Activated T-helper 1 cell treated with Interleukin-2 at 50 U/mL for 16 hours (primary cell): ENCODE measurements at regions not wholly inside any gene's neighbourhood (a gene's known extent, or its start where the extent isn't known, plus 50 kb on each side); places are given as distances from the start of the nearest gene placed in this dataset.

Experiments
- DNase-seq: peaks from one replicate; pipeline ENCODE4 v3.0.0-alpha.2; 2020; ENCODE audit warnings: low read depth

DNA sequence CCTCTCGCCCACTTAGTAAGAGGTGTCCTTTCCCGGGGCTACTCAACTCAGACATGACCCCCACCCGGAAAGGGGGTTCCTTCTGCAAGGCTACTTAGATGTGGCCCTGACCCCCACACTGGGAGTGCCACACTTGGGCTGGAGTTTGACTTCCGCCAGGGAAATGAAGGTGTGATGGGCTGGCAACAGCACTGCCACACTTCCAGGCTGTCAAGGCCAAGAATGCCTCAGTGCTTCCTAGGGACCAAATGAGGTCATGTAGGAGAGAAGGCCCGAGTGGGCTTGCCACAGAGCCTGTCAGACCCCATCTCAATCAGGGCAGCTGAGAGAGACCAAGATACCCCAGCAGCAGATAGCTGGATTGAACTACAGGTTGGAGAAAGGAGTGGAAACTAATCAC is 55.5 kb downstream of the DRD1 start:
- DNase-seq: no peak

GRCh38 chr5:175387144-175387543 is 56.8 kb downstream of the DRD1 start:
- no peak for DNase-seq

GRCh38 chr5:175386526-175386925 is 57.5 kb downstream of the DRD1 start:
- no peak for DNase-seq

DNA sequence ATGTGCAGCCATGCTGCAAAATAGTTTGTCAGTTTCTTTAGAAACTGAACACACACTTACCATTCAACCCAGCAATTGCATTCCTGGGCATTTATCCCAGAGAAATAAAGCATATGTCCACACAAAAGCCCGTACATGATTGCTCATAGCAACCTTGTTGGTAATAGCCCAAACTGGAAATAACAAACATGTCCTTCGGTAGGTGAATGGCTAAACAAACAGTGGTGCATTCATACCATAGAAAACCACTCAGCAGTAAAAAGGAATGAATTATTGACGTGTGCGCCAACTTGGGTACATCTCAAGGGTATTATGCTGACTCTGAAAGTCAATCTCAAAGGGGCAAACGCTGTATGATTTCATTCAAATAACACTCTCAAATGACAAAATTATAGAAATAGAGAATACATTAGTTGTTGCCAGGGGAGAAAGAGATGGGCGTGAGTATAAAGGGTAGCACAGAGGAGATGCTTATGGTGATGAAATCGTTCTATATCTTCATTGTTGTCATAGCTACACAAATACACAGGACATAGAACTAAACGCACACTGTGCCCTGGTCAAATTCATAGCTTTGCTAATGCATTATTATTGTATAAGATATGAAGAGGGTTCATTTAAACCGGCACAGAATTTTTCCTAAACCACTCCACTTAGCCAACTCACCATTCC is 58.2 kb downstream of the DRD1 start:
- no peak for DNase-seq

DNA sequence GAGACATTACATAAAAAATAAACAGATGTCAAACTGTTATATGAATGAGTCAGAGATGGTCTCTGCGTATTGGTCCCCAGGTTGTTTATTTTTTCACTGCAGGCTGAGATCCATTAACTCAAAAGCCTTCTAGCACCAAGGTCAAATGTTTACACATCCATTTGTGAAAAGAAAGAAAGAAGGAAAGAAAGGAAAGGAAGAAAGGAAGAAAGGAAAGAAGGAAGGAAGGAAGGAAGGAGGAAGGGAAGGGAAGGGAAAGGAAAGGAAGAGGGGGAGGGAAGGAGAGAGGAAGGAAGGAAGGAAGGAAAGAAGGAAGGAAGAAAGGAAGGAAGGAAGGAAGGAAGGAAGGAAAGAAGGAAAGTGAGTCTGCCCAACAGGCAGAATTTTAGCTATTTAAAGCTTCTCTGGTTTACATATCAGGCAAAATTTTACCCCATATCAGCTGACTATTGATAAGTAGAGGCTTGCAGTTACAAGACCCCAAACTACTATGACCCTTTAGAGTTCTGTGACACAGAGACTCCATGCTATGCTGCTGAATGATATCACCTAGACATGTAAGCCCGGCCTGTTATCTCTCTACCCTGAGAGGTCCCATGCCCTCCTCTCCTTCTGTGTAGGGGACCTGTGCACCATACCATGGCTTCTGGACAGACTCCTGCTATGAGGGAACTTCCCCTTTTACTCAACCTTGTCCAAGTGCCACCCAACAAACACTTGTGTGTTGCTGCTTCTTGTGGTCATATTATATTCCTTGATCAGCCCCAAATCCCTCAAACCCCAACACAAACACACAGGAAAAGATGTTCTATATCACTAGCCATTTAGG is 59.0 kb downstream of the DRD1 start:
- DNase-seq: no peak

GRCh38 chr5:175383350-175383749 is 60.6 kb downstream of the DRD1 start:
- DNase-seq: no peak

- DNase-seq: no peak
Observed at GRCh38 chr5:175382171-175382570, 61.8 kb downstream of the DRD1 start.

DNA sequence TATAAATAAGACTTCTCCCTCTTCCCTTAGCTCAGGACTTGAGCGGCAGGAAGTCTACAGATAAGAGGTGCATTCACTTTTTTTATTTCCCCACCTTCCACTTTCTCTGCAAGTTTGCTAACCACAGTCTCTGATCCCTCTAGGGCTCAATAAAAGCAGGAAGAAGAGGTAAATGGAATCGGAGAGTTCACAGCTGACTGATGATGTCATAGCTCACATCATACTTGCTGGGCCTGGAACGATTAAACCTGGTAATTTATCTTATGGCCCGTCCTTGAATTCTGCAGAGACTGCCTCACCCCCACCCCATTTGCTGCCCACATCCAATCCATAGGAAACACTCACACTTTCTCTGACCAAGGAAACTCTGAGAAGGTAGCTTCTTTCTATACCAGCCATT is 62.9 kb downstream of the DRD1 start:
- no peak for DNase-seq

DNA sequence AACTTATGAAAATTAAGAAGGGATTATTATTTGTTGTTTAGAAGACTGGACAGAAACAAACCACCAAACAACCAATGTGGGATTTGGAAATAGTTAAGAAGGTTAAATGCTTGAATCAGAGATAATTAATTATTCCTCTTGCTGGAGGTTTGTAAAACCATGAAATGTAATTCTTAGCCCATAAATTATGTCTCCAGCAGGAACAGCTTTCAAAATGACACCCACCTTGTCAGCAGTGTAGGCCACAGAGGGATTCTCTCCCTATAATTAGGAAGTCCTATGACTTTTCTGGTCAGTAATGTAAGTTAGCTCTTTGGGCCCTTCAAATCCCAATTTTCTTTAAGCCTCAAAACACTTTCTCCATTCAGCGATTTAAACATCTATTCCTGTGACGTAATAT is 63.3 kb downstream of the DRD1 start:
- no peak for DNase-seq

GRCh38 chr5:175379867-175380266 is 64.1 kb downstream of the DRD1 start:
- DNase-seq: no peak

GRCh38 chr5:175378444-175379028 is 65.4 kb downstream of the DRD1 start:
- DNase-seq: no peak

- DNase-seq: no peak
Observed at GRCh38 chr5:175377816-175378215, 66.2 kb downstream of the DRD1 start.

- DNase-seq: no peak
Observed at GRCh38 chr5:175374166-175374875, 69.7 kb downstream of the DRD1 start.

DNA sequence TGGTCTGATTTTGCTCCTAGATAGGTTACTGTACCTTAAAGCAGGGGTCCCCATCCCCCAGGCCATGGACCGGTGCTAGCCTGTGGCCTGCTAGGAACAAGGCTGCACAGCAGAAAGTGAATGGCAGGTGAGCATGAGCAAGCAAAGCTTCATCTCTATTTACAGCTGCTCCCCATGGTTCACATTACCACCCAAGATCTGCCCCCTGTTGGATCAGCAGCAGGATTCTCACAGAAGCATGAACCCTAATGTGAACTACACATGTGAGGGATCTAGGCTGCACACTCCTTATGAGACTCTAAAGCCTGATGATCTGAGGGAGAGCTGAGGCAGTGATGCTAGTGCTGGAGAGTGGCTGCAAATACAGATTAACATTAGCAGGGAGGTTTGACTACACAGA is 78.1 kb downstream of the DRD1 start:
- no peak for DNase-seq

GRCh38 chr5:175363300-175363699 is 80.7 kb downstream of the DRD1 start:
- DNase-seq: no peak

GRCh38 chr5:175357995-175358394 is 86.0 kb downstream of the DRD1 start:
- no peak for DNase-seq

DNA sequence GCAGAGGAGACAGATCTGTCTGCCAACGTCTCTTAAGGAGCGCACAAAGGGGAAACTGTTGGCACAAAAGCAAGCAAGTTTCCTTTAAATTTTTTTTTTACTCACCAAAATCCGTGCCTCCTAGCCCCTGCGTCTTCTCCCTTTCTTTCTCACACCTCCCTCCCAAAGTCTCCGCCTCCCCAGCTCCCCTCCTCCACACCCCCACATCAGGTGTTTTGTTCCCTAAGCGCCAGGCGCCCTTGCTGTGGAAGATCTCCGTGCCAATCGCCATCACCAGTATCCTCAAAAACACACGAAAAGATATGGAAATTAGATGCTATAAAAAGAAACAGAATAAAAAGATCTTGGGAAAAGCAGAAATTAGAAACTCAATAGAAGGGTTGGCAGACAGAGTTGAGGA is 87.6 kb downstream of the DRD1 start:
- DNase-seq: no peak

GRCh38 chr5:175354964-175355363 is 89.0 kb downstream of the DRD1 start:
- no peak for DNase-seq

- no peak for DNase-seq
Observed at GRCh38 chr5:175353926-175354325, 90.1 kb downstream of the DRD1 start.

DNA sequence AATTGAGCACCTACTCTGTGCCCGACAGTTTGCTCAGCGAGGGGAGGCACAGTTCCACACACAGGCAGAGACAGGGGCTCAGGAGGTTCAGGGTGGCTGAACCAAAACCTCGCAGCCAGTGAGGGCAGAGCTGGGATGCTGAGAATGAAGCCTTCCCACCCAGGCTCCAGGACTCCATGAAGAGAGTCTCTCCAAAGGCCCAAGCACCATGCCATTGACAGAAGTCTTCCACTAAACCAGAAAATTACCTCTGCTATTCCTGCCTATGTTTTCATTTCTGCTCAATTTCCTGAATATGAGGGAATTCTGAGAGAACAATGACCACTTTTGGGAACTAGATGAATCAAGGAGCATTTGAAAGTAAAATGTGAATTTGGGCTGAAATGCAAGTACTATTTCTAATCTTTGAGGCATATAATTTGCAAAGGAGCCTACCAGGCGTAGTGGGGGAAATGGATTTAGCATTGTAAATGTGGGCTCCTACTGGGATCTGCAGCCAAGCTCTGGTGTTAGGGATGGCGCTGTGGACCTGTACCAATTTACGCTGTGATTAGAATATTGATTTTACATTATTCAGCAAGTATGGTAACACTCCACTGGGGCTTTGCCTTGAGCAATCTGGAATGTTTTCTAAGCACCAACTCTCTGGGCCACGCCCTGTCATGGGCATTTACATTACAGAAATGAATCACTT is 91.9 kb downstream of the DRD1 start:
- DNase-seq: no peak

GRCh38 chr5:175351126-175351525 is 92.9 kb downstream of the DRD1 start:
- DNase-seq: no peak

DNA sequence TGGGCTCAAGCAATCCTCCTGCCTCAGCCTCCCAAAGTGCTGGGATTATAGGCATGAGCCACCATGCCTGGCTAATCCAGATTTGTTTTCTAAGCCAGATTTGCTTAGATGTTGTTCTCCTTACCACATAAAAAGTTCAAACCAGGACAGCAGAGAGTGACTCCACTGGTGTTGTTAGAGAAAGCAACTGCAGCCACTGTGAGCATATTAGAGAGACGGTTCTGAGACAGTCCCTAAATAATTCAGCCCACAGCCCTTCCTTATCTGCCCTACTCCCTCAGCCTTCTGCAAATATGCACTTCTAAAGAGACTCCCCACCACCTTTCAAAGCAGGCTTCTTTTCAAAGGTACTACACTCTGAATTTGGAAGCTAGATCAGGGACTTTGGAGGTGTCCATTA is 96.1 kb downstream of the DRD1 start:
- no peak for DNase-seq
